ENCODE measurements at regions not wholly inside any gene's neighbourhood (a gene's known extent, or its start where the extent isn't known, plus 50 kb on each side); places are given as distances from the start of the nearest gene placed in this dataset.
"Not testable (repeated sequence)": the region's sequence is repeated elsewhere in the genome, so short reads cannot be mapped to it uniquely, and the experiment has no call there.

DNA sequence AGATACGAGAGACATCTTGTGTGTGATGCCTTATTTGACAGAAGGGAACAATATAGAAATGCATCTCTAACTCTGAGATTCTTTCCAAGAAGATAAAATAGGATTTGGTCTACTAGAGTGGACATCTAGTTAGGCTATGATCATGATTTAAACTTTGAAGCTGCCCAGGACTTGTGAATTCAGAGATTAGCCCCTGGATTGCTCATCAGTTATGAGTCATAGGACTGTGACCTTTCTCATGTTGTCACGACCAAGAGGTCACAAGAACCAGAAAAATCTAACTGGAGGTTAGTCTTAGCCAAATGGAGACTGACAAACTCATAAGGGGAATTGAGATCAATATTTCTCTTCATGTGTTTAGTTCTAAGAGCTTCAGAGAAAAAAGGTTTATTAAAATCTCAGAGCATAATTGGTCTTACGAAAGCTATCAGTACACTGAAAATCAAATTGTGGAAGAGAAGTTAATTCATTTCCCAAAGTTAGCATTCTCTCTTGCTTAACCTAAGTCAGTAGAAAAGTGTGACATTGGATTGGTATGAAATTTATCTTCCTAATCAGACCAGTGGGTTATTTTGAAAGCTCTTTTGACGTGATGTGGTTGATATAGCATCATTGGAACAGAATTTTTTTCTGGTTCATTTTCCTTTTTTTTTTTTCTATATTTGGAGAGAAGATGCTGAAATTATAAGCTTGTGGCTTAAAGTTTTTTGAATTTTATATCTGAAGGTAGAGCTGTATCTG, 245.7 kb downstream of the RNF144B start:
- intact Hi-C loops (cut with DNase I), result no loop called here

GRCh38 chr6:18634912-18635311, 247.8 kb downstream of the RNF144B start:
- no peak for TF ChIP-seq CTCF (IDR thresholded peaks at IDR 0.05)
- ATAC-seq, result no peak
- no peaks in the 10 kb centered on the region for H3K4me1 ChIP-seq
- no peaks in the 10 kb centered on the region for H3K36me3 ChIP-seq
- H3K27ac ChIP-seq, result no peak overlapping the region
- no peaks in the 10 kb centered on the region for H3K27me3 ChIP-seq
- no peaks in the 10 kb centered on the region for H3K9me3 ChIP-seq
- H3K4me3 ChIP-seq, result no peak overlapping the region
- intact Hi-C loops (cut with DNase I), result no loop called here
- no peak for DNase-seq

More for the DNA sequence above, 245.7 kb downstream of the RNF144B start:
- ATAC-seq (no peak), DNase-seq (no peak)
- H3K4me3 ChIP-seq, result no peak overlapping the region
- no peaks in the 10 kb centered on the region for H3K27me3 ChIP-seq
- no peaks in the 10 kb centered on the region for H3K9me3 ChIP-seq
- no peak for TF ChIP-seq CTCF (IDR thresholded peaks at IDR 0.05)
- no peaks in the 10 kb centered on the region for H3K36me3 ChIP-seq
- no peak overlapping the region for H3K27ac ChIP-seq
- no peaks in the 10 kb centered on the region for H3K4me1 ChIP-seq

DNA sequence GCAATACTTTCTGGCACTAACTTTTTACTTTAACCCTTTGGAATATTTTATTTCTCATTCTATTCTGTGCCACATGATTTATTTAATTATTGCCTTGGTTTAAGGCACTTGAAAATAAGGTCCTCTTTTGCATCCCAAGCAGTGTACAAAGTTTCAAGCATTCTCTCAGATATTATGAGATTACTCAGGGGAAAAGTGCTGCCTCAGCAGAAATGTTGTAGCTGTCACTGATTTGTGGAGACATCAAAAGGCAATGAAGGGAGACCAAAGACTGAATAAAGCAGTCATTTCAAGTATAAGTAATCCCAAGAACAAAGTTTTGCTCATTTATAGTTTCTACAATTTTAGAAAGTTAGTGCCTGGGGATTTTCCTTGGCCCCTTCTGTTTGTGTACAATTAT, 253.0 kb downstream of the RNF144B start:
- no peaks in the 10 kb centered on the region for H3K36me3 ChIP-seq
- no peak for DNase-seq
- intact Hi-C loops (cut with DNase I), result no loop called here

DNA sequence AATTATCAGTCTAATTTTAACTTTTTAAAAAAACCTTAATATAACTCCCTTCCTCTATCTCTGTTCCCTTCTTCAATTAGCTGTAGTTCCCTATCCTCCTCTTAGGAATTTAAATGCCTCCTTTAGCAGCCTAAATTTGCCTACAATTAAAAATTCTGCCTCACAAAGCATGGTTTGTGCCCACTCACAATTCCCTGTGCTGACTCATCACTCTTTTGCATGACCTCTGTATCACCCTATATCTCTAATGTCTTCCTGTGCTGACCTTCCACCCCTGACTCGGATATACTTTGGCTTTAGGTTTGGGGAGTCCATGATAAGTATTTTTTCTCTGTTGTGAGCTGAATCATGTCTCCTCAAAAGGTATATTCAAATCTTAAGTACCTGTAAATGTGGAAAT, 253.6 kb downstream of the RNF144B start:
- TF ChIP-seq CTCF (IDR thresholded peaks at IDR 0.05), result no peak
- Histone ChIP-seq H3K27me3 (no peaks in the 10 kb centered on the region), H3K9me3 (no peaks in the 10 kb centered on the region), H3K4me3 (no peak overlapping the region), H3K4me1 (no peaks in the 10 kb centered on the region), H3K36me3 (no peaks in the 10 kb centered on the region), H3K27ac (no peak overlapping the region)
- intact Hi-C loops (cut with DNase I), result no loop called here
- ATAC-seq, result no peak
- no peak for DNase-seq

More for the DNA sequence above, 253.0 kb downstream of the RNF144B start:
- H3K4me3 ChIP-seq, result no peak overlapping the region
- H3K4me1 ChIP-seq, result no peaks in the 10 kb centered on the region
- no peak for TF ChIP-seq CTCF (IDR thresholded peaks at IDR 0.05)
- H3K27me3 ChIP-seq, result no peaks in the 10 kb centered on the region
- no peaks in the 10 kb centered on the region for H3K9me3 ChIP-seq
- no peak for ATAC-seq
- H3K27ac ChIP-seq, result no peak overlapping the region

DNA sequence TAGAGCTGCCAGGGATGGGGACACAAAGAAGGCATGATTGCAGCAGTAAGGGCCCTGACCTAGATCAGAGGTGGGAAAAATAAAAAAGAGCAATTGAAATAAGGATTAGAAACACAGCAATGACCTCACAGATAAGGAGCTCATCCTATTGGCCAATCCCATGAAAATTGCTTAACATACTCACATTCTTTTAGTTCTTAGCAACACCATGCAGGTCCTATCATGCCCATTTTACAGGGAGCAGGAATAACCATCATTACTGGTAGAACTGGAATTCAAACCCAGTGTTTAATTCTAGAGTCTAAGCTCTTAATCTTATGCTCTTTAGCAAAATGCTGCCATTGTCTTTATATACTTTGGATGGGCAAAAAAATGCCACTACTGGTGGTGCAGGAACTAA, 267.7 kb downstream of the RNF144B start:
- DNase-seq, result no peak
- Histone ChIP-seq H3K36me3 (no peaks in the 10 kb centered on the region), H3K4me3 (no peak overlapping the region), H3K9me3 (no peaks in the 10 kb centered on the region), H3K27me3 (no peaks in the 10 kb centered on the region), H3K4me1 (no peaks in the 10 kb centered on the region), H3K27ac (no peak overlapping the region)
- no peak for ATAC-seq
- no peak for TF ChIP-seq CTCF (IDR thresholded peaks at IDR 0.05)
- intact Hi-C loops (cut with DNase I), result no loop called here

- intact Hi-C loops (cut with DNase I), result no loop called here
- Histone ChIP-seq H3K27me3 (no peaks in the 10 kb centered on the region), H3K9me3 (no peaks in the 10 kb centered on the region), H3K4me3 (no peak overlapping the region), H3K4me1 (no peaks in the 10 kb centered on the region), H3K36me3 (no peaks in the 10 kb centered on the region), H3K27ac (no peak overlapping the region)
- no peak for DNase-seq
- no peak for ATAC-seq
- no peak for TF ChIP-seq CTCF (IDR thresholded peaks at IDR 0.05)
These were observed 269.4 kb downstream of the RNF144B start for GRCh38 chr6:18656506-18656905.

- H3K4me1 ChIP-seq; H3K27me3 ChIP-seq; DNase-seq; H3K9me3 ChIP-seq; H3K36me3 ChIP-seq; intact Hi-C loops (cut with DNase I); ATAC-seq; H3K27ac ChIP-seq; H3K4me3 ChIP-seq: not testable (repeated sequence)
These were observed 272.8 kb downstream of the RNF144B start for GRCh38 chr6:18659994-18660393.
